Neuronal stem cell (in vitro differentiated cells): ENCODE measurements at regions not wholly inside any gene's neighbourhood (a gene's known extent, or its start where the extent isn't known, plus 50 kb on each side); places are given as distances from the start of the nearest gene placed in this dataset.

Source experiments
- DNase-seq: peaks from one replicate; pipeline ENCODE4 v3.0.0-alpha.2; 2013; ENCODE audit warnings: low spot score
- H2AFZ ChIP-seq: one replicate; pipeline ENCODE4 v1.6.1; 2013; ENCODE audit warnings: mild to moderate bottlenecking, low read length, inconsistent platforms
- H2AK5ac ChIP-seq: 2 replicates; pipeline ENCODE4 v1.6.1; 2013; ENCODE audit warnings: low read depth, mild to moderate bottlenecking, inconsistent platforms, low read length, moderate library complexity, mixed read lengths
- H2BK120ac ChIP-seq: 2 replicates; pipeline ENCODE4 v1.6.1; 2013; ENCODE audit warnings: low read depth, mild to moderate bottlenecking, inconsistent platforms, low read length, moderate library complexity, mixed read lengths
- H2BK12ac ChIP-seq: one replicate; pipeline ENCODE4 v1.6.1; 2013; ENCODE audit warnings: low read length, inconsistent platforms
- H2BK15ac ChIP-seq: 2 replicates; pipeline ENCODE4 v1.6.1; 2013; ENCODE audit warnings: mild to moderate bottlenecking, low read length, inconsistent platforms, mixed read lengths
- H2BK5ac ChIP-seq: one replicate; pipeline ENCODE4 v1.6.1; 2013; ENCODE audit warnings: inconsistent platforms, mild to moderate bottlenecking, low read length, moderate library complexity
- H3K14ac ChIP-seq: one replicate; pipeline ENCODE4 v1.6.1; 2013; ENCODE audit warnings: low read length, inconsistent platforms
- H3K18ac ChIP-seq: 2 replicates; pipeline ENCODE4 v1.6.1; 2013; ENCODE audit warnings: low read length, inconsistent platforms
- H3K23ac ChIP-seq: 2 replicates; pipeline ENCODE4 v1.6.1; 2013; ENCODE audit warnings: low read depth, mild to moderate bottlenecking, mixed read lengths, low read length, inconsistent platforms; ENCODE audit not compliant: poor library complexity
- H3K27ac ChIP-seq: replicated peaks from 3 replicates; pipeline ENCODE4 v1.5.1; 2013; ENCODE audit warnings: low read length, inconsistent platforms
- H3K27me3 ChIP-seq, 3 experiments: 2 replicates each; pipeline ENCODE4 v1.6.1; 2013; ENCODE audit warnings: low read length in 3 of 3, mild to moderate bottlenecking in 2 of 3, inconsistent platforms in 1 of 3, low read depth in 1 of 3, mixed read lengths in 1 of 3, moderate library complexity in 1 of 3; ENCODE audit not compliant: control insufficient read depth in 3 of 3, insufficient read depth in 3 of 3
- H3K36me3 ChIP-seq, 2 donors: replicated peaks in 1 of 2; 2 replicates each; pipeline ENCODE4 v1.6.1; 2013; ENCODE audit warnings: low read length in 2 of 2; ENCODE audit not compliant: control insufficient read depth in 2 of 2, insufficient read depth in 2 of 2
- H3K4ac ChIP-seq: 2 replicates; pipeline ENCODE4 v1.6.1; 2013; ENCODE audit warnings: inconsistent platforms, mild to moderate bottlenecking, low read length, moderate library complexity
- H3K4me1 ChIP-seq, 2 donors: 1 replicate in 1 of 2; 2 replicates in 1 of 2; pipeline ENCODE4 v1.6.1; 2013; ENCODE audit warnings: low read length in 2 of 2, low read depth in 1 of 2; ENCODE audit not compliant: control insufficient read depth in 2 of 2, insufficient read depth in 1 of 2
- H3K4me2 ChIP-seq: one replicate; pipeline ENCODE4 v1.6.1; 2013; ENCODE audit warnings: mild to moderate bottlenecking, low read length, inconsistent platforms; ENCODE audit not compliant: insufficient read depth, poor library complexity, severe bottlenecking
- H3K4me3 ChIP-seq, 2 donors: 2 replicates each; pipeline ENCODE4 v1.5.1; 2013; ENCODE audit warnings: low read length in 2 of 2, mild to moderate bottlenecking in 2 of 2, inconsistent platforms in 1 of 2, moderate library complexity in 1 of 2
- H3K79me1 ChIP-seq: one replicate; pipeline ENCODE4 v1.6.1; 2013; ENCODE audit warnings: low read depth, mild to moderate bottlenecking, inconsistent platforms, low read length, moderate library complexity
- H3K9ac ChIP-seq: one replicate; pipeline ENCODE4 v1.6.1; 2013; ENCODE audit warnings: mild to moderate bottlenecking, low read depth, low read length, inconsistent platforms; ENCODE audit not compliant: poor library complexity
- H3K9me3 ChIP-seq, 2 donors: replicated peaks in 1 of 2; 2 replicates each; pipeline versions ENCODE3 to v1.6.1; 2013; ENCODE audit warnings: low read length in 2 of 2, mild to moderate bottlenecking in 2 of 2, inconsistent platforms in 1 of 2, low read depth in 1 of 2, mixed read lengths in 1 of 2, moderate library complexity in 1 of 2; ENCODE audit not compliant: control insufficient read depth in 2 of 2, insufficient read depth in 1 of 2
- H4K8ac ChIP-seq: one replicate; pipeline ENCODE4 v1.6.1; 2013; ENCODE audit warnings: low read depth, mild to moderate bottlenecking, inconsistent platforms, low read length, moderate library complexity
- H4K91ac ChIP-seq: one replicate; pipeline ENCODE4 v1.6.1; 2013; ENCODE audit warnings: low read length, low read depth, mild to moderate bottlenecking, inconsistent platforms; ENCODE audit not compliant: poor library complexity
- WGBS, 2 donors: extraction: QIAGEN DNeasy Blood & Tissue Kit; methylation state at CpG; one replicate each; pipeline ENCODE4 v1.1.7; 2013; ENCODE audit warnings: missing lambda C conversion rate in 2 of 2, mixed read lengths in 1 of 2; ENCODE audit not compliant: insufficient read length in 2 of 2, insufficient replicate concordance in 1 of 2; ENCODE audit errors: extremely low coverage in 2 of 2; 5-methylcytosine and 5-hydroxymethylcytosine counted together

DNA sequence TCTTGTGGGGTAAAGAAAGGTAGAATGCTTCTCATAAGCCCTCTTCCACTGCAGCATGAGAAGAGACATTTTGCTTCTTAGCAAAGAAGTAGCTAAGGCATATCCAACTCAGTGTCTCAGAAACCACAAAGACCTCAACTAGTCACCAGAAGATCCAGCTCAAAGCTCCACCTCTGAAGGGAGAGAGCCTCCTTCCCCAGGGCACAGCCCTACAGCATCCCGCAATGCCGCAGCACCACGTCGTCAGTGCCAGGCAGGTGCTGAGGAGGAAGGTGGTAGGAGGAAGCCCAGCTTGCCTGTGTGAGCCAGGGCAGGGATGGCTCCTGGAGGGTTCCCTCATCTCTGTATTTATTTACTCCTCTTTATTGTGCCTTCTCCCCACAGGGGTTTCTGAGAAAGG, 385.6 kb upstream of the NPVF start:
- Histone ChIP-seq H2BK15ac (no peak overlapping the region), H2BK120ac (no peak overlapping the region), H3K79me1 (no peaks in the 10 kb centered on the region), H2AK5ac (no peak overlapping the region), H4K91ac (no peak overlapping the region), H3K9me3 (peaks cover 0 to 16% of the 10 kb centered on the region in 2 donors), H3K36me3 (no peaks in the 10 kb centered on the region), H3K4ac (no peak overlapping the region), H3K27ac (no peak overlapping the region), H2BK12ac (no peak overlapping the region), H3K27me3 (no peaks in the 10 kb centered on the region), H3K4me1 (peaks cover 0 to 1% of the 10 kb centered on the region in 2 donors), H3K23ac (no peak overlapping the region), H3K4me2 (no peak overlapping the region), H2AFZ (no peak overlapping the region), H3K18ac (peak overlapping the region; percentile 64), H3K4me3 (no peak overlapping the region), H3K14ac (peak overlapping the region; percentile 27), H2BK5ac (no peak overlapping the region), H3K9ac (no peak overlapping the region), H4K8ac (no peak overlapping the region)
- DNase-seq, result no peak
- WGBS, 2 donors, result no CpG with 5 or more reads among the region's 4 CpGs

DNA sequence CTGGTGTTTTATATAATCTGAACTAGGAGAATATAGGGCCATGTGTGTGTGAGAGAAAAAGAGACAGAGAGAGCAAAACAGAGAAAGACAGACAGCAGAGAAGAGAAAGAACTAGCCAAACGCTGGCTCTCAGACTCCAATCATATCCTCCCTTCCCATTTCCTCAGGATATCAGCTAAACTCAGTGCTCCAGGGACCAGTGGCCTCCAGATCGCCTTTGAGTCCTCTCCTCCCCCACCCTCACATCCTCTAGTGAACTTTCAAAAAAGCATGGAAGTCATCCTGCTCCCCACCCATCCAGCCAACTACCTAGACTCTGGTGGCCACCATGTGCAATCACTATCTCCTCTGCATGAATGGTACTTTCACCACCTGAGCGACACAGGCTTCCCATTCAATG, 386.1 kb upstream of the NPVF start:
- Histone ChIP-seq H3K27me3 (no peaks in the 10 kb centered on the region), H3K4ac (no peak overlapping the region), H3K36me3 (no peaks in the 10 kb centered on the region), H2BK15ac (no peak overlapping the region), H3K4me2 (no peak overlapping the region), H3K23ac (no peak overlapping the region), H2BK12ac (no peak overlapping the region), H3K9me3 (peaks cover 0 to 16% of the 10 kb centered on the region in 2 donors), H3K4me1 (peaks cover 0 to 1% of the 10 kb centered on the region in 2 donors), H3K18ac (no peak overlapping the region), H4K91ac (no peak overlapping the region), H4K8ac (no peak overlapping the region), H3K4me3 (no peak overlapping the region), H2AK5ac (no peak overlapping the region), H3K79me1 (no peaks in the 10 kb centered on the region), H2BK5ac (no peak overlapping the region), H3K27ac (no peak overlapping the region), H3K9ac (no peak overlapping the region), H3K14ac (no peak overlapping the region), H2AFZ (no peak overlapping the region), H2BK120ac (no peak overlapping the region)
- no peak for DNase-seq
- no CpG with 5 or more reads among the region's 3 CpGs for WGBS, 2 donors

- no peak overlapping the region for H2BK120ac ChIP-seq
- no CpG with 5 or more reads among the region's 4 CpGs for WGBS, 2 donors
Measured at GRCh38 chr7:25615003-25615402, 386.7 kb upstream of the NPVF start.

GRCh38 chr7:25615593-25615992, 387.3 kb upstream of the NPVF start:
- H3K27me3 ChIP-seq, result no peaks in the 10 kb centered on the region
- peaks cover 0 to 16% of the 10 kb centered on the region in 2 donors for H3K9me3 ChIP-seq
- H3K4me1 ChIP-seq, result peaks cover 0 to 1% of the 10 kb centered on the region in 2 donors
- no peak overlapping the region for H3K4me2 ChIP-seq
- H3K9ac ChIP-seq, result no peak overlapping the region
- no peak overlapping the region for H2BK5ac ChIP-seq
- DNase-seq, result no peak
- H3K14ac ChIP-seq, result no peak overlapping the region
- no peak overlapping the region for H2BK15ac ChIP-seq
- H3K27ac ChIP-seq, result no peak overlapping the region
- no peaks in the 10 kb centered on the region for H3K79me1 ChIP-seq
- no peak overlapping the region for H3K18ac ChIP-seq
- no peak overlapping the region for H3K4ac ChIP-seq
- no peak overlapping the region for H4K91ac ChIP-seq
- H3K23ac ChIP-seq, result no peak overlapping the region
- H2BK120ac ChIP-seq, result no peak overlapping the region
- H3K36me3 ChIP-seq, result no peaks in the 10 kb centered on the region
- no peak overlapping the region for H3K4me3 ChIP-seq
- no peak overlapping the region for H2AK5ac ChIP-seq
- H2AFZ ChIP-seq, result no peak overlapping the region
- H2BK12ac ChIP-seq, result no peak overlapping the region
- no peak overlapping the region for H4K8ac ChIP-seq
- no CpG with 5 or more reads among the region's 5 CpGs for WGBS, 2 donors

More at GRCh38 chr7:25615003-25615402, 386.7 kb upstream of the NPVF start:
- H2BK12ac ChIP-seq, result no peak overlapping the region
- H2AK5ac ChIP-seq, result no peak overlapping the region
- no peaks in the 10 kb centered on the region for H3K36me3 ChIP-seq
- no peak overlapping the region for H3K9ac ChIP-seq
- no peak overlapping the region for H3K18ac ChIP-seq
- H4K91ac ChIP-seq, result no peak overlapping the region
- H4K8ac ChIP-seq, result no peak overlapping the region
- H3K4me3 ChIP-seq, result no peak overlapping the region
- H3K4me2 ChIP-seq, result no peak overlapping the region
- no peak for DNase-seq
- H3K27ac ChIP-seq, result no peak overlapping the region
- H3K9me3 ChIP-seq, result peaks cover 0 to 16% of the 10 kb centered on the region in 2 donors
- H3K27me3 ChIP-seq, result no peaks in the 10 kb centered on the region
- no peak overlapping the region for H2BK5ac ChIP-seq
- no peak overlapping the region for H3K23ac ChIP-seq
- H3K14ac ChIP-seq, result no peak overlapping the region
- H3K4me1 ChIP-seq, result peaks cover 0 to 1% of the 10 kb centered on the region in 2 donors
- H2BK15ac ChIP-seq, result no peak overlapping the region
- H3K4ac ChIP-seq, result no peak overlapping the region
- no peaks in the 10 kb centered on the region for H3K79me1 ChIP-seq
- H2AFZ ChIP-seq, result peak overlapping the region; percentile 28
